ENCODE measurements at regions not wholly inside any gene's neighbourhood (a gene's known extent, or its start where the extent isn't known, plus 50 kb on each side); places are given as distances from the start of the nearest gene placed in this dataset.

GRCh38 chr14:100638211-100638855 is 51.1 kb upstream of the BEGAIN start:
- no peak for DNase-seq

GRCh38 chr14:100639280-100639679 is 52.1 kb upstream of the BEGAIN start:
- no peak for DNase-seq

DNA sequence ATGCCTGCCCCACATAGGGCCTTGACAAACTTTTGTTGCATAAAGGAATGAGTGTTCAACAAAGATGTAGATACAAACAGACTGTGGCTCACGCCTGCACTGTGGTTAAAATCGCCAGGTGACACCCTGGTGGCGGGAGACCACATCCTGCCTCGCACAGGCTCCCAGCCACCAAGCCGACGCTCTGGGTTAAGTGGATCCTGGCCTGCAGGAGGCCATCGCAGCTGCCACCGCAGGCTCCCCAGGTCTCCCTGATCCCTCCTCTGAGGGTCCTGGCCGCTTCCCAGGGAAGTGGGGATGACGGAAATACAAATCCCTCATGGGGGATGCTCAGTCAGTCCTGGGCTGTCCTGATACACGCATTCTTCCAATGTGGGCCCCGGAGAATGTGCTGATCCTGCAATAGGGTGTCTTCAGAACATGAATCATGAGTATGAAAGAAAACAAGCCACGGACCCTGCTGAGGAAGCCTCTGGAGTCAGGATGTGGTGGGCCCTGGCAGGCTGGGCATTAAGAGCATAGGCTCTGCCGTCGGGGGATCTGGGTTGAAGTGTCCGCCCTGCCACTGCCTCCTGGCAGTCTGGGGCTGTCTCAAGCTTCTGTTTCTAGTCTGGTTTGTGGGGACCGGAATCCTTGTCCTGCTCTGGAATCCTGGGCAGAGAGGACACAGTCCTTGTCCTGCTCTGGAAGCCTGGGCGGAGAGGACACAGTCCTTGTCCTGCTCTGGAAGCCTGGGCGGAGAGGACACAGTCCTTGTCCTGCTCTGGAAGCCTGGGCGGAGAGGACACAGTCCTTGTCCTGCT is 53.5 kb upstream of the BEGAIN start:
- peak; percentile 55 to 60 for DNase-seq

DNA sequence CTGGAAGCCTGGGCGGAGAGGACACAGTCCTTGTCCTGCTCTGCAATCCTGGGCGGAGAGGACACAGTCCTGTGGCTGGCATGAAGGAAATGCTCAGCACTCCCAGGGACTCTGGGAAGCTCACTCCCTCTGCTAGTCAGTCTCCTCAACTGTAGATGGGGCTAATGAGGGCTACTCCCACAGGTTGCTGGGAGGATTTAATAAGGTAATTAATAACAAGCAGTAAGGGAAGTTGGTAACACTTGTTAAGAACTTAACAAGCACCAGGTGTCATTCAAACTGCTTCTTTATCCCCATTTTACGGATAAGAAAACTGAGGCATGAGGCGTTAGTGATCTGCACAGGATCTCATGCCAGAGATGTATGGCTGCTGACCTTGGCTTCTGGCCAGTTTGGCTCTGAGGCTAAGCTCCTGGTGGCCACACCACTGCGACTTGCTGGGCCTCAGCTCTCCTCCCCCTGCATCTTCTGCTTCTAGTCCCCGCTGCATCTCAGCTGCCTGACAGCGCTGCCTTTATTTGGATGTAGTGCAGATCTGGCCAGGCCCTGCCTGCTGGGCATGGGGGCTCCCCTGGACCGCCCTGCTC is 54.1 kb upstream of the BEGAIN start:
- DNase-seq, result no peak

GRCh38 chr14:100643426-100643825 is 56.2 kb upstream of the BEGAIN start:
- no peak for DNase-seq

DNA sequence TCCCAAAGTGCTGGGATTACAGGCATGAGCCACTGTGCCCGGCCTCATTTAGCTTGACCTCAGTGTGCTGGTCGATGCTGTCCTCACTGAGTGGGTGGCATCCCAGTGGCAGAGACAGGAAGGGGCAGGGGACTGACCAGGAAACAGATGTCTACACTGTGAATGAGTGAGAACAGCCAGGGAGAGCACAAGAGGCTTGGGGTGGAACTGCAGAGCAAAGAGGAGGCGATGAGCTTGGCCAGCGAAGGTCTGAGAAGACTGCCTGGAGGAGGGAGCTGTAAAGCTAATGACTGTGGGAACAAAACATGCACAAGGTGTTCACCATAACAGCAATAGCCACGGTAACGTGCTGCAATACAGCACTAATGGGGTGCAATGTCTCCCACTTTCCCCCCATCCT is 57.2 kb upstream of the BEGAIN start:
- no peak for DNase-seq

- DNase-seq, result no peak
Observed at GRCh38 chr14:100644784-100645183, 57.6 kb upstream of the BEGAIN start.

- DNase-seq, result peak; percentile 88 to 95
Observed at GRCh38 chr14:100645196-100645981, 58.2 kb upstream of the BEGAIN start.

GRCh38 chr14:100645982-100646314 is 58.7 kb upstream of the BEGAIN start:
- DNase-seq, result no peak

GRCh38 chr14:100648474-100649172 is 61.4 kb upstream of the BEGAIN start:
- DNase-seq, result no peak

- no peak for DNase-seq
Observed at GRCh38 chr14:100649173-100649519, 61.9 kb upstream of the BEGAIN start.

- no peak for DNase-seq
Observed at GRCh38 chr14:100651999-100652508, 64.8 kb upstream of the BEGAIN start.

GRCh38 chr14:100652744-100653143 is 65.5 kb upstream of the BEGAIN start:
- no peak for DNase-seq

DNA sequence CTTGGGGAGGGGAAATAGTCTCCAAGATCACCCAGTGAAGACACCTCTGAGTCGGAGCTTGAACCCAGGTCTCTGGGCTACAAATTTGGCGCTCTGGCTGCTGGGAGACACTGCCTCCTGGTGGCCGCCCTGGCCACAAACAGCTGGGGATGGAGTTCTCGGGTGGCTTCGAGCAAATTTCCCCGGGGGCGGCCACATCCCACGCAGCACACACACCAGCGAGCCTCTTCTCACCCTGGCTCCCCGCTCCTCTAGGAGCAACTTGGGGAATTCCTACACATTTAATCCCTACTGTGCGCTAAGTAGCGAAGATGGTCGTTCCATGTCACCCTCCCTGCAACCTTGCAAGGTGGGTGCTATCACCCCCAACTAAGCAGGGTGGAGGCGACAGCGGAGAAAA is 66.2 kb upstream of the BEGAIN start:
- peak; percentile 17 to 40 for DNase-seq

- no peak for DNase-seq
Observed at GRCh38 chr14:100654025-100654813, 67.0 kb upstream of the BEGAIN start.

- peak; percentile 26 to 36 for DNase-seq
Observed at GRCh38 chr14:100654814-100655740, 67.9 kb upstream of the BEGAIN start.

DNA sequence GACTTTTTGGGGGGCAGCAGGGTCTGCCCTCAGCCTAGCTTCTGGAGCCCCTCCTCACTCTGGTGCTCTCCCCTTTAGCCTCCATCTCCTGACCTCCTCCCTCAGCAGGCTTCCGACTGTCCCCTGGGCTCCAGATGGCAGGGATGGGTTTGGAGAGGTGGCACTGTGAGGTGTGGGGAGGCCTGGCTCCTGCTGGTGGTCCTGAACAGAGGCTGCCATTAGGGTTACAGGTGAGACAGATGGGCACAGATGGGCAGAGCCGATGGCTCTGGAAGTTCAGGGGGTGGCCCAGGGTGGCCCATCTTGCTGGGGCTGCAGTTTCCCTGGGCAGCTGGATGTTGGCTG is 68.5 kb upstream of the BEGAIN start:
- DNase-seq, result no peak

DNA sequence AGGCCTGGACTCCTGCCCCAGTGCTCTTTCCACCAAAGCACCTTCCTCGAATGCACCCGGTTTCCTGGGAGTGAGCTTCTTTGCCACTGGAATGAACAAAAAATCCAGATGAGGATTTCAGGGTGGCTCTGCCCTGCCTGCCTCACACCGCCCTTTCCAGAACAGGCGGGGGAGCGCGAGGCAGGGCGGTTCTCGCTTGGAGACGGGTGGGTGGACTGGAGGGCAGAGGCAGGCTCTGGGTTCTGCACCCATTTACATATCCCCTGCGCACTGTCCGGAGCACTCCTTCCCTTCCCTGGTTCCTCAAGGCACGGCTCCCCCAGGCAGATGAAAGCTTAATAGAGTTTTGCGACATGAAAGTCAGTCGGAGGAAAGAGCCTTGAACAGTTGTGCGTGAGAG is 69.7 kb upstream of the DLK1 start:
- no peak for DNase-seq

GRCh38 chr14:100657780-100658179 is 68.9 kb upstream of the DLK1 start:
- DNase-seq, result no peak

GRCh38 chr14:100658181-100658886 is 68.4 kb upstream of the DLK1 start:
- no peak for DNase-seq

Data from stimulated activated CD4-positive, alpha-beta T cell treated with anti-CD3 and anti-CD28 coated beads, Interleukin-2, amount 100 ng/mL, for 48 hours (primary cell).